ENCODE measurements at regions not wholly inside any gene's neighbourhood (a gene's known extent, or its start where the extent isn't known, plus 50 kb on each side); places are given as distances from the start of the nearest gene placed in this dataset.

DNA sequence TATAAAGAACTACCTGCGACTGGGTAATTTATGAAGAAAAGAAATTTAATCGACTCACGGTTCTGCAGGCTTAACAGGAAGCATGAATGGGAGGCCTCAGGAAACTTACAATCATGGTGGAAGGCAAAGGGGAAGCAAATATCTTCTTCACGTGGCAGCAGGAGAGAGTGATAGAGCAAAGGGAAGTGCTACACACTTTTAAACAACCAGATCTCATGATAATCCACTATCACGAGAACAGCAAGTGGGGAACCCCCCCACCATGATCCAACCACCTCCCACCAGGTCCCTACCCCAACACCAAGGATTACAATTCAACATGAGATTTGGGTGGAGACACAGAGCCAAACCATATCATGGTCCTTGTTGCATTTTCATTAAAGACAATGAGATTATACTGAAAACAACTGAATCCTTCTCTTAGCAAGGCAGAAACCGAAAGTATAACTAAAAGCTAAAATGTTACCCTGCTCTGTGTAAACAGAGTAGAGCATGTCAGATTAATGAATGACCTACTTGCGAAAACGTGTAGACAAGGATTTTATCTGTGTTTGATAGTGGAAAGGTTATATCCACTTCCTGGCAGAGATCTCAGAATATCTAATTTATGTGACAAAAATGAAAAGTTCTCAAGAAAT lies 60.1 kb upstream of the RBBP8 start:
- no peak for DNase-seq

- no peak for DNase-seq
These were observed 53.8 kb upstream of the RBBP8 start for GRCh38 chr18:22879293-22879692.

DNA sequence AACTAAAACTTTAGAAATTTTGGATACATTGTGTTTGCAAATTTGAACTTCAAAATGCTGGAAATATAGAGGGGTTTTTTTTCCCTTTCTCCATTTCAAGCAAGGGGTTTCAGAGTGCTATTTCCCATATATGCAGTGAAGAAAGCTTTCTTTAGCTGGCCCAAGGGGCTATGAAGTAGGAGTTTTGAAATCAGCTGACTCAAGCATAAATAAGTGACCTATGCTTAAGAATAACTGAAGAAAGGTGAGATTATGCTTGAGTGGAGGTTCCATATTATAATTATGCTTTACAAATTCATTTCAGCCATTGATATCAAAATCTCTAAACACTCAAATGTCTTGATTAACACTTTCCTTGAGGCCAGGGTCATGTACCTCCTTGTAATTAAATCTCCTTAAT lies 51.0 kb upstream of the RBBP8 start:
- no peak for DNase-seq

- no peak for DNase-seq
These were observed 49.9 kb upstream of the RBBP8 start for GRCh38 chr18:22883179-22883578.

All from DMS 273 treated with DMSO at 0.1 percent for 48 hours (cell line).